Suppressor macrophage (primary cell): ENCODE measurements at regions not wholly inside any gene's neighbourhood (a gene's known extent, or its start where the extent isn't known, plus 50 kb on each side); places are given as distances from the start of the nearest gene placed in this dataset.

Experiments used
- DNase-seq, 4 experiments: peaks; one replicate each; pipeline ENCODE4 v3.0.0-alpha.2; 2020 to 2022

- no peak for DNase-seq
Observed at GRCh38 chr5:2330325-2331130, 420.9 kb downstream of the IRX2 start.

- DNase-seq: no peak
Observed at GRCh38 chr5:2329741-2330140, 421.7 kb downstream of the IRX2 start.

DNA sequence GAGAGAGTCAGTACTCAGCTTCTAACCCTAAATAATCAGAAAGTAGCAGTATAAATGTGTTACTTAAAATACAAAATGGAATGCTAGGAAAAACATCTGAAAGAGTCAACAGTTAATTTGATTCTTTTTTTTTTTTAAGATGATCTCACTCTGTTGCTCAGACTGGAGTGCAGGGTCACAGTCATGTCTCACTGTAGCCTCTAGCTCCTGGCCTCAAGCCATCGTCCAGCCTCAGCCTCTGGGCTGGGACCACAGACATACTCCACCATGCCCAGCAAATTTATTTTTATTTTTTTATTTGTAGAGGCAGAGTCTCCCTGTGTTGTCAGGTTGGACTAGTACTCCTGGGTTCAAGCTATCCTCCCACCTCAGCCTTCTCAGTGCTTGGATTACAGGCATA lies 424.9 kb downstream of the IRX2 start:
- DNase-seq: no peak

DNA sequence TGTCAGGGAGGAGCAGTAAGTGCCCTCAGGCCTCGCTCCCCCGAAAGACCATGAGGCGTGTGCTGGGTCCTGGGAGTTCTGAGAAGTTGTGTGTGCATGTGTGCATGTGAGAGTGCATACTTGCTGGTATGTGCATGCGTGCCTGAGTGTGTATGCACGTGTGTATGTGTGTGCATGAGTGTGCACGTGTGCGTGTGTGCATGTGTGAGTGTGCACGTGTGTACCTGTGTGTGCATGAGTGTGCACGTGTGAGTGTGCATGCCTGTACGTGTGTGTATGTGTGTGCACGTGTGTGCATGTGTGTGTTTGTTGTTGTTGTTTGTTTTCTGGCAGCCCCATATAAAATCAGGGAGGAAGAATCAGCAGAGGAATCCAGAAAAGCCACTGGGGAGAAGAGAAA lies 426.7 kb downstream of the IRX2 start:
- no peak for DNase-seq

DNA sequence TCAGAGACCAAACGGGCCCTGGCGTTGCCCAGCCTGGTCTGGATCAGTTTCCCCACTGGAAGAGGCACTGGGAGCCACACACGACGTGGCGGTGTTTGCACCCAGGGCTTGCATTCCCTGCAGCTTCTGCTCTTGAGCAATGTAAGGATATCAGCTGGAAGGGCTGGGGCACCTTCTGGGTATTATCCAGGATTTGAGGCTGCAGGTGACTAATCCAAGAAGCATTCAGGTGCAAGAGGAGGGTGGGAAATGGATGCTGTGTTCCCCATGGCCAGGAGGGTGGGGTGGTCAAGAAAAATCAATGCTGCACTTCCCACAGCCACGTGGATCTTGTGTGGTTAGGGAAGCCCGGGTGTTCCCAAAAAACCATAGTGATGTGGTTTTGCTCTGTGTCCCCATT lies 430.9 kb downstream of the IRX2 start:
- no peak for DNase-seq

GRCh38 chr5:2317540-2317939 lies 433.9 kb downstream of the IRX2 start:
- no peak for DNase-seq

DNA sequence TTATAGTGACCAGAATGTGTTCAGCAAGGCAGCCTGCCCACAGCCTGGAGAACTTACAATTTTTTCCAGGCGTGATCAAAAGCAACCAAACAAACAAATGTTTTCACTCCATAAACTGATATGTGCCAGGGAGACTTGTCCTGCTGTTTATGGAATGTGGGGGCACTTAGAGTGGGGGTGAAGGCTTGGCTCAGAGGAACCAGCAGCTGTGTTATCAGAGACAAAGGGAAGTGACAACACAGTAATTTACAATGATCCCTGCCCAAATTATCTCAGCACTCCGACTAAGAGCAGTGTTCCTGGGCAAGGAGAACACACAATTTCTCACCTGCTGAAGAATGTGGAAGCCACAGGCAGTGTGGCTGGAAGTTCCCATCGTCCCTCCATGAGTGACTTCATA lies 429.1 kb upstream of the IRX4 start:
- no peak for DNase-seq

DNA sequence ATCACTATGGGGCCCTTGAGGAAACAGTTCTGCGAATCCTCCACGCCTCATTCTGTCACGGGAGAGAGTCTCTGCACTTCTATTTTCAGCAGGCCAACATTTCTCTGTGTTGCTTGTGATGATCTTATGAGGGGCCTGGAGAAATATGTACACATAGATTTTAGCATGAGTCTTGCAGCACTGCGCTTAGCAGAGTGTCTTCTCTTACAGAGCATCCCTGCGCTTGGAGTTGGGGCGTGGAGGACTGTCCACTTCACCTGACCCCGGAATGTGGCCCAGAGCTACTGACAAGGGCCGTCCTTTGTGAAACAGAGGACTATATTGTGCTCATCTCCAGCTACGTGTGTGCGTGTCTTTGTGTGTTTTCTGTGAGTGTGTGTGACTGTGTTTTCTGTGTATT lies 428.2 kb upstream of the IRX4 start:
- no peak for DNase-seq

DNA sequence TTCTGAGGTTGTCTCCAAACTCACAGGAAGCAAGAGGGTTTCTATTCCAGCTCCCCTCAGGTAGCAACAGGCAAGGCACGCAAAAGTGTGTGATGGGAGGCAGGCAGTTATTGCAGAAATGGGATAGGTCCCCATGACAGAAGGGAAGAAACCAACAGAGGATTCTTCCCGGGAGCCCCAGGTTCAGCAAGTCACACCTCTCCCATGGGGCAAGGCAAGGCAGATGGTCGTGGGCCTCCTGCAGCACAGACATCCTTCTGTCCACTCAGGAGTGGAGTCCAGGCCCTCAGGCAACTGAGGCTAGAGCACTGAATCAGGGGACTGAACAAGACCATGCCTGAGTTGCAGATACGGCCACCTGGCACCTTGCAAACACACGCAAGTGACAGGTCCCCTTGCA lies 424.9 kb upstream of the IRX4 start:
- DNase-seq: no peak

GRCh38 chr5:2306711-2307110 lies 424.0 kb upstream of the IRX4 start:
- DNase-seq: no peak

GRCh38 chr5:2303431-2304100 lies 420.8 kb upstream of the IRX4 start:
- no peak for DNase-seq

- DNase-seq: no peak
Observed at GRCh38 chr5:2302169-2302568, 419.4 kb upstream of the IRX4 start.

DNA sequence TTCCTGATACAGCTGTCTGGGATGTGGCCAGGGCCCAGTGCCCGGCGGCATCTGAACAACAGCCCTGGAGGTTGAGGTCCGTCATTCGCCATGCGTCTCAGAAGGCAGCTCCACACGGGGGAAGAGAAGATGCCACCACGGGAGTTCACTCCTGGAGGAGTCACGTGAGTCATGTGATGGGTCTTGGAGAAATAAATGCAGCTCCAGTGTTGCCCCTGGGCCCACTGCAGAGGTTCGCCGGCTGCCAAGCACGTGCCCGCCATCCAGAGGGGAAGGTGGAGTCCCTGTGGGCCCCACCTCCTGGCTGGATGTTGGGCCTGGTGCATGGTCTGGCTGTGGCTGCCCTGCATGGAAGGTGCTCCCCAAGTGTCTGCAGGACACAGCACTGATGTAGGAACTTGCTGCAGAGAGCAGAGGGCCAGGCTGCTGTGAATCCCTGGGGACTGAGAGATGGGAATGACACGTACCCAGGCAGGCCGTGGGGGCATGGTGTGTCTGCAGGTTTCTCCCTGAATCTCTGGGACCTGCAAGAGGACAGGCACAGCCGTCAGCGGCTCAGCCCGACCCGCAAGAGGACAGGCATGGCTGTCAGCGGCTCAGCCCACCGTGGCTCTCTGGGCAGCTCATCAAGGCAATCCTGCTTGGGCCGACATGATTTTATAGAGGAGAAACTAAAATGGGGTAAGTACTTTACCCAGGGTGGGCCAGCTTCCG lies 418.3 kb upstream of the IRX4 start:
- no peak for DNase-seq

GRCh38 chr5:2300421-2300820 lies 417.7 kb upstream of the IRX4 start:
- no peak for DNase-seq

GRCh38 chr5:2299388-2300220 lies 416.9 kb upstream of the IRX4 start:
- no peak for DNase-seq

DNA sequence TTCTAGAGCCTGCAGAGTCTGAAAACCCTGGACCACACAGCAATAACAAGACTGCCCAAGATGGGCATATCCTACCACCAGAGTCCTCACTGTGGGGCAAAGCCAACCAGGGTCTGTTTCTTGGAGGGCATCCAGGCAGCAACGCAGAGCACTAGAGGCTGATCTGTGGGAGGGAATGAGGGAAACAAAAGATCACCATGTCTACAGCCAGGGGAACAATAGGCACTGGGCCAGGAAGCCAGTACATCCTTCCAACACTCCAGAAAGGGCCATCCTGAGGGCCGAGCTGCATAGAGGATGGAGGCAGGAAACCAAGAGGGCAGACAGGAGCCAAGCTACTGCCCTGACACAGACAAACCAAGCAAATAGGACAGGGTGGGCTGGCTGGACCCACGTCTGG lies 416.1 kb upstream of the IRX4 start:
- no peak for DNase-seq

DNA sequence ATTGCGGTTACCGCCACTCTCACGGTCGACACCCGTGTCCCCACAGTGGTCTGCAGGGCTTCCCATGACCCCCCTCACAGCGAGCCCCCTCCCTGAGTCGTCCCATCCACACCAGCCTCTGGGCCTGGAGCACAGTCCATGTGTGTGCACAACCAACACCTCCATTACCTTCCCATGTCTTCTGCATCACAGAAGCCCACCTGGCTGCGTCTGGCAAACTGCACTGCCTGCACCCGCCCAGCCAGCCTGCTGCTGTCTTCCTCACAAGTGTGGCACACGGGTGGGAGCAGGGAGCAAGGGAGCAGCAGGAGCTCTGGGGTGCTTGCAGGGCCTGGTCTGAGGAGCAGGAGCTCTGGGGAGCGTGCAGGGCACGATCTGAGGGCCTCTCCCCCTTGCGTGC lies 415.3 kb upstream of the IRX4 start:
- no peak for DNase-seq

- no peak for DNase-seq
Observed at GRCh38 chr5:2295476-2295875, 412.8 kb upstream of the IRX4 start.

DNA sequence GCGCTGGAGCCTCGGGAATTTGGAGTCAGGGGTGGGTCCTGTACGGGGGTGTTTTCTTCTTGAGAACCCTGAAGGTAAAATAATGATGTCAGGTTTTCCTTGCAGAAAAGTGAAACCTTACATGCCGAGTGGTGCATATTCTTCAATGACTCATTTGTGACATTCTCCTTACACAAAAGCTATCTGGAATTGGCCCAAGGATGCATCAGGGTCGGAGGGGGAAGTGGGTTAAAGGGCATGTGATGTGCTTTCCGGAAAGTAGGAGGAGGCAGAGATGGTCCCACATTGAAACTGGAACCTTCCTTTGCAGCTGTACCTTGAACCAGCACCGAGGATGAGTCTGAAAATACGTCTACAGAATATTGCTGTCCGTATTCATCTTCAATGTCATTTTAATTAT lies 411.2 kb upstream of the IRX4 start:
- DNase-seq: no peak

DNA sequence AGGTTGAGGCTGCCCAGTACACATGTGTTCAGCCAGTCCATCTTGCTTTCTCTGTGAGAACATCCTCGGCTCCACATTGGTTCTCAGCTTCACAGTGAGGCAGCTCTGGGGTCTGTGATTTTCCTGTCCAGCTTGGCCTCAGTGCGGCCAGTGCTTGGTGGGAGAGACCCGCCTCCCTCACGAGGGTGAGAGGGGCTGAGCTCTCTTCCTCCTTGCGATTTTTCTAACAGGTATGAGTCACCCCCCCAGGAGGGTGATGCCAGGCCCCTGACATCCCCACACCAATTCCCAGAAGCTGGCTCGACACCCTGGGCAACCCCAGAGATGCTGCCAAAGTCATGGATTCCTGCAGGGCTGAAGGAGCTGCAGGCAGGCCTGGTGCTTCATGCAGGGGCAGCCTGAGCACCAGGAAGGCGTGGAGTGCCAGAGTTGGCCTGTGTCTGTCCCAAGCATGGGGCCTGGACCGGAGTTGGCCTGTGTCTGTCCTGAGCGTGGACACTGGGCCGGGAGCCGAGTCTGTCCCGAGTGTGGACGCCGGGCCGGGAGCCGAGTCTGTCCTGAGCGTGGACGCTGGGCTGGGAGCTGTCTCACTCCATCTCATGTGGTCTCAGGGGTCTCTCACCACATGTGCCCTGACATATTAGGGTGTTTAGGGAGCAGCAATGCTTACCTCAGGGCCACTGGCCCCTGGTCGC lies 408.6 kb upstream of the IRX4 start:
- DNase-seq: no peak

- no peak for DNase-seq
Observed at GRCh38 chr5:2289380-2289779, 406.7 kb upstream of the IRX4 start.

DNA sequence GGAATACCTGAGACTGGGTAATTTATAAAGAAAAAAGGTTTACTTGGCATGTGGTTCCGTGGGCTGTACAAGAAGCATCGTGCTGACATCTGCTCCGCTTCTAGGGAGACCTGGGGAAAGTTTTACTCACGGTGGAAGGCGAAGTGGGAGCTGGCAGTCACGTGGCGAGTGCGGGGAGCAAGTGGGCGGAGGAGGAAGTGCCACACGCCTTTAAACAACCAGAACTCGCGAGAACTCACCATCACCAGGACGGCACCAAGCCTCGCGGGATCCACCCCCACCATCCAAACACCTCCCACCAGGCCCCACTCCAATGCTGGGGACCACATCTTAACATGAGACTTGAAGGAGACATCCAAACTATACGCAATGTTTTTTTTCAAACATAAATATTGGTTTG lies 406.2 kb upstream of the IRX4 start:
- no peak for DNase-seq
